Cardiac septum (tissue), 1 donor: ENCODE measurements at regions not wholly inside any gene's neighbourhood (a gene's known extent, or its start where the extent isn't known, plus 50 kb on each side); places are given as distances from the start of the nearest gene placed in this dataset.

Source experiments
- DNase-seq: peaks from one replicate; pipeline ENCODE4 v3.0.0-alpha.2; 2020; ENCODE audit warnings: low spot score
- intact Hi-C: fragments of 100-400 bp; cut with DNase I; formaldehyde crosslinking; loops from one replicate; pipeline ENCODE4 v1.14.0; 2022
- donor health status: DM: no; HTN: no; CAD: no.

- intact Hi-C loops = no loop called here
- no peak for DNase-seq
Measured at GRCh38 chr22:22740560-22741276, 96.3 kb downstream of the GGTLC2 start.

- intact Hi-C loops = no loop called here
- no peak for DNase-seq
Measured at GRCh38 chr22:22741843-22742242, 97.4 kb downstream of the GGTLC2 start.

- DNase-seq = no peak
- intact Hi-C loops = no loop called here
Measured at GRCh38 chr22:22742641-22743040, 98.2 kb downstream of the GGTLC2 start.

- intact Hi-C loops = no loop called here
- no peak for DNase-seq
Measured at GRCh38 chr22:22743128-22743760, 98.8 kb downstream of the GGTLC2 start.

- intact Hi-C loops = no loop called here
- no peak for DNase-seq
Measured at GRCh38 chr22:22744412-22745224, 100.2 kb downstream of the GGTLC2 start.

GRCh38 chr22:22745225-22746060 lies 101.0 kb downstream of the GGTLC2 start:
- no peak for DNase-seq
- intact Hi-C loops = no loop called here

- intact Hi-C loops = no loop called here
- DNase-seq = no peak
Measured at GRCh38 chr22:22746061-22746962, 101.9 kb downstream of the GGTLC2 start.

- intact Hi-C loops = no loop called here
- DNase-seq = no peak
Measured at GRCh38 chr22:22746963-22747933, 102.8 kb downstream of the GGTLC2 start.

GRCh38 chr22:22748297-22748743 lies 103.9 kb downstream of the GGTLC2 start:
- DNase-seq = no peak
- intact Hi-C loops = no loop called here

GRCh38 chr22:22748756-22749155 lies 104.3 kb downstream of the GGTLC2 start:
- intact Hi-C loops = no loop called here
- no peak for DNase-seq

- intact Hi-C loops = no loop called here
- DNase-seq = no peak
Measured at GRCh38 chr22:22749167-22749758, 104.8 kb downstream of the GGTLC2 start.

GRCh38 chr22:22750335-22751042 lies 106.1 kb downstream of the GGTLC2 start:
- no peak for DNase-seq
- intact Hi-C loops = no loop called here

- no peak for DNase-seq
- intact Hi-C loops = no loop called here
Measured at GRCh38 chr22:22751043-22751603, 106.7 kb downstream of the GGTLC2 start.

- intact Hi-C loops = no loop called here
- DNase-seq = no peak
Measured at GRCh38 chr22:22752199-22752555, 107.8 kb downstream of the GGTLC2 start.

GRCh38 chr22:22752556-22753477 lies 108.4 kb downstream of the GGTLC2 start:
- intact Hi-C loops = no loop called here

More at GRCh38 chr22:22752556-22753477, 108.4 kb downstream of the GGTLC2 start:
- DNase-seq = no peak
